ENCODE measurements at regions not wholly inside any gene's neighbourhood (a gene's known extent, or its start where the extent isn't known, plus 50 kb on each side); places are given as distances from the start of the nearest gene placed in this dataset.
A peak's percentile ranks its signal among the peaks of the same experiment; 100 is the strongest.

GRCh38 chr5:88948746-88949600 is 66.0 kb upstream of the MEF2C start:
- no peak for DNase-seq

- DNase-seq, result peak; percentile 66
Measured at GRCh38 chr5:88944751-88945531, 62.0 kb upstream of the MEF2C start.

DNA sequence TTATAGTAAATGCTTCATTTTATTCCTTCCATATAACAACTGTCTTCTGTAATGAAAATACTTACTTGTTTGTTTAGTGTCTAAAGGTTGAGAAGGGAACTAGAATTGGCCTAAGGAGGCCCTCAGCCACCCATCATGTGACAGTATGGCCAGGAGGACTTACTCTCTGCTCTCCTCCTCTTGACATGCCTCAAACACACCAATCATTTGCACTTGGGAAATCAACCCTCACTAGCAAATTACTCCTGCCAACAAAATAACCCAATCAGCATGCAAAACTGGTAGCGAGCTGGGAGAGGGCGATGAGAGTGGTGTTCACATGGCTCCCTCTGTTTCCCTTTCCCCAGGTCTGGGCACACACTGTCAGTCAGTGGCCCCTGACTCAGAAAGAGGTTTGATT is 58.6 kb upstream of the MEF2C start:
- no peak for DNase-seq

- DNase-seq, result peak; percentile 22
Measured at GRCh38 chr5:88940713-88941112, 57.7 kb upstream of the MEF2C start.

- DNase-seq, result no peak
Measured at GRCh38 chr5:88939300-88939699, 56.3 kb upstream of the MEF2C start.

DNA sequence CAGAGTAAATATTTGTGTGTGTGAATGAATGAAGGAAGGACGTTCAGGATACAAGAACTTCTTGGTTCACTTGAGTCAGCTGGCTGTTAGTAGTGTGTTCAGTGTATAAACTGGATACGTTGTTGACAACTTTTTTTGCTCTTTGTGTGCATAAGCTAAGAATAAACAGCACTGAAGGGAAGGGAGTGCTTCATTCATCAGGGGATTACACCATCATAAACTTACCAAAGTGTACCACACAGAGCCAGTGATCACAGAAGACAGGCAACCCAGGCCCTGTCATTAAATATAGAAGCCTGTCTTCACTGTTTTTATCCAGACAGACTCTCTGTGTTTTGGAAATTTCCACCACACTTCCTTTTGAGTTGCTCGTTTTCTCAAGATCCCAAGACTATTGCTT is 55.5 kb upstream of the MEF2C start:
- no peak for DNase-seq

GRCh38 chr5:88937406-88937805 is 54.4 kb upstream of the MEF2C start:
- no peak for DNase-seq

- no peak for DNase-seq
Measured at GRCh38 chr5:88934439-88934838, 51.5 kb upstream of the MEF2C start.
